GM23338 (cell line): ENCODE measurements at regions not wholly inside any gene's neighbourhood (a gene's known extent, or its start where the extent isn't known, plus 50 kb on each side); places are given as distances from the start of the nearest gene placed in this dataset.

Experiments
- CREB1 ChIP-seq: fragments of 250-450 bp; sonication (Bioruptor Pico); IDR thresholded peaks from 2 replicates; pipeline ENCODE4 v1.5.0; 2020; ENCODE audit warnings: low read depth, mild to moderate bottlenecking, moderate library complexity
- EZH2 ChIP-seq: fragments of 200-600 bp; sonication (generic); IDR thresholded peaks from one replicate; pipeline ENCODE4 v1.8.0; 2017; ENCODE audit warnings: antibody characterized with exemption, mild to moderate bottlenecking, low read depth; ENCODE audit not compliant: unreplicated experiment
- EZH2phosphoT487 ChIP-seq: fragments of 200-600 bp; sonication (generic); IDR thresholded peaks from one replicate; pipeline ENCODE4 v1.8.1; 2018; ENCODE audit warnings: antibody characterized with exemption; ENCODE audit not compliant: unreplicated experiment
- JUNB ChIP-seq: IDR thresholded peaks from one replicate; pipeline ENCODE4 v1.6.1; 2016; ENCODE audit warnings: antibody characterized with exemption; ENCODE audit not compliant: unreplicated experiment
- POLR2AphosphoS5 ChIP-seq: IDR thresholded peaks from 2 replicates; pipeline ENCODE4 v1.6.1; 2016; ENCODE audit warnings: antibody characterized with exemption, low read depth
- STAT1 ChIP-seq: IDR thresholded peaks from one replicate; pipeline ENCODE4 v1.6.1; 2016; ENCODE audit warnings: antibody characterized with exemption; ENCODE audit not compliant: unreplicated experiment
- ZNF114 ChIP-seq: fragments of 250-450 bp; sonication (Bioruptor Pico); IDR thresholded peaks from 2 replicates; pipeline ENCODE4 v1.5.0; 2020; ENCODE audit warnings: mild to moderate bottlenecking, moderate library complexity
- ZNF331 ChIP-seq: fragments of 250-450 bp; sonication (Bioruptor Pico); IDR thresholded peaks from 2 replicates; pipeline ENCODE4 v1.5.0; 2020; ENCODE audit warnings: low read depth, mild to moderate bottlenecking, moderate library complexity
- TF ChIP-seq, protein P1 (sequence below), 2 experiments: fragments of 200-600 bp in 1 of 2; sonication (generic) in 1 of 2; conservative IDR thresholded peaks; 2 replicates each; pipeline versions ENCODE4 v1.5.1 to v1.6.1; 2016 to 2017; ENCODE audit warnings: antibody characterized with exemption in 2 of 2, low read depth in 2 of 2, mild to moderate bottlenecking in 2 of 2, moderate library complexity in 1 of 2
- TF ChIP-seq, protein P2 (sequence below): IDR thresholded peaks from one replicate; pipeline ENCODE4 v1.6.1; 2018; ENCODE audit warnings: antibody characterized with exemption; ENCODE audit not compliant: unreplicated experiment
- TF ChIP-seq, protein P3 (sequence below): fragments of 250-450 bp; sonication (Bioruptor Pico); IDR thresholded peaks from 2 replicates; pipeline ENCODE4 v1.5.0; 2020; ENCODE audit warnings: mild to moderate bottlenecking, moderate library complexity
- TF ChIP-seq, protein P4 (sequence below): IDR thresholded peaks from 2 replicates; pipeline ENCODE4 v1.6.1; 2016; ENCODE audit warnings: antibody characterized with exemption

DNA sequence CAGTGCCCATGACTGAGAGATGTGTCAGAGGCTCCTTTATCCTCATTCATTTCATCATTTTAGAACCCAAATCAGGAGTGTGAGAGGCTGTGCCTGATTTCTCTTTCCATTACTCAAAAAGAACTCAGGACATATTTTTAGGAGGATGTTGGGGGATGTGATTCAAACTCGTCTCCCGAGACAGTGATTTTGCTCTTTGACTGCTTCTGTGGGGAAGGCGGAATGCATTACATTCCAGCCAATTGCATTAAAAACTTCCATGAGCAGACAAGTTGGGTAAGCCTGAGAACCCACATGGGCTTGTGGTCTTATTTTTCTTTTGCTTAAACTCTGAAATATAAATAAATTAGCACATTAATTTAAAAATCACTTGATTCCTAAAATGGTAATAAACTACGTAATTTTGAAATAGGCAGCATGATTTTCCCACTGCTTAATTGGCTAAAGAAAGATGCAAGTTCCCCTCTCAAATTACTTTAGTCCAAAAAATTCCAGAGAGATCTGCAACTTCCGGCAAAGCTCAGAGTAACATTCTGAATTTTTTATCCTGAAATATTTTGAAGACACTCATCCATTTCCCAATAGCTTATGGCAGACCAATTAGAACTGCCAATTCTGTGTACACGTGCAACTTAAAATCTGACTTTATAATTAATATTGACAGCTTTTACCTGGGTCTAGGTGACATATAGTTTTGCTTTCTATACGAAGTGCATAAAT, 185.6 kb downstream of the C7orf25 start:
- TF ChIP-seq, protein P1, sequence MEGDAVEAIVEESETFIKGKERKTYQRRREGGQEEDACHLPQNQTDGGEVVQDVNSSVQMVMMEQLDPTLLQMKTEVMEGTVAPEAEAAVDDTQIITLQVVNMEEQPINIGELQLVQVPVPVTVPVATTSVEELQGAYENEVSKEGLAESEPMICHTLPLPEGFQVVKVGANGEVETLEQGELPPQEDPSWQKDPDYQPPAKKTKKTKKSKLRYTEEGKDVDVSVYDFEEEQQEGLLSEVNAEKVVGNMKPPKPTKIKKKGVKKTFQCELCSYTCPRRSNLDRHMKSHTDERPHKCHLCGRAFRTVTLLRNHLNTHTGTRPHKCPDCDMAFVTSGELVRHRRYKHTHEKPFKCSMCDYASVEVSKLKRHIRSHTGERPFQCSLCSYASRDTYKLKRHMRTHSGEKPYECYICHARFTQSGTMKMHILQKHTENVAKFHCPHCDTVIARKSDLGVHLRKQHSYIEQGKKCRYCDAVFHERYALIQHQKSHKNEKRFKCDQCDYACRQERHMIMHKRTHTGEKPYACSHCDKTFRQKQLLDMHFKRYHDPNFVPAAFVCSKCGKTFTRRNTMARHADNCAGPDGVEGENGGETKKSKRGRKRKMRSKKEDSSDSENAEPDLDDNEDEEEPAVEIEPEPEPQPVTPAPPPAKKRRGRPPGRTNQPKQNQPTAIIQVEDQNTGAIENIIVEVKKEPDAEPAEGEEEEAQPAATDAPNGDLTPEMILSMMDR (conservative IDR thresholded peaks at IDR 0.05; ENCODE audit: low read depth in 2 of 2), result no peak
- no peak for TF ChIP-seq POLR2AphosphoS5
- no peak for TF ChIP-seq EZH2
- TF ChIP-seq CREB1 (CRISPR knock-in tag), result no peak
- TF ChIP-seq, protein P2, sequence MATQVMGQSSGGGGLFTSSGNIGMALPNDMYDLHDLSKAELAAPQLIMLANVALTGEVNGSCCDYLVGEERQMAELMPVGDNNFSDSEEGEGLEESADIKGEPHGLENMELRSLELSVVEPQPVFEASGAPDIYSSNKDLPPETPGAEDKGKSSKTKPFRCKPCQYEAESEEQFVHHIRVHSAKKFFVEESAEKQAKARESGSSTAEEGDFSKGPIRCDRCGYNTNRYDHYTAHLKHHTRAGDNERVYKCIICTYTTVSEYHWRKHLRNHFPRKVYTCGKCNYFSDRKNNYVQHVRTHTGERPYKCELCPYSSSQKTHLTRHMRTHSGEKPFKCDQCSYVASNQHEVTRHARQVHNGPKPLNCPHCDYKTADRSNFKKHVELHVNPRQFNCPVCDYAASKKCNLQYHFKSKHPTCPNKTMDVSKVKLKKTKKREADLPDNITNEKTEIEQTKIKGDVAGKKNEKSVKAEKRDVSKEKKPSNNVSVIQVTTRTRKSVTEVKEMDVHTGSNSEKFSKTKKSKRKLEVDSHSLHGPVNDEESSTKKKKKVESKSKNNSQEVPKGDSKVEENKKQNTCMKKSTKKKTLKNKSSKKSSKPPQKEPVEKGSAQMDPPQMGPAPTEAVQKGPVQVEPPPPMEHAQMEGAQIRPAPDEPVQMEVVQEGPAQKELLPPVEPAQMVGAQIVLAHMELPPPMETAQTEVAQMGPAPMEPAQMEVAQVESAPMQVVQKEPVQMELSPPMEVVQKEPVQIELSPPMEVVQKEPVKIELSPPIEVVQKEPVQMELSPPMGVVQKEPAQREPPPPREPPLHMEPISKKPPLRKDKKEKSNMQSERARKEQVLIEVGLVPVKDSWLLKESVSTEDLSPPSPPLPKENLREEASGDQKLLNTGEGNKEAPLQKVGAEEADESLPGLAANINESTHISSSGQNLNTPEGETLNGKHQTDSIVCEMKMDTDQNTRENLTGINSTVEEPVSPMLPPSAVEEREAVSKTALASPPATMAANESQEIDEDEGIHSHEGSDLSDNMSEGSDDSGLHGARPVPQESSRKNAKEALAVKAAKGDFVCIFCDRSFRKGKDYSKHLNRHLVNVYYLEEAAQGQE, result no peak
- no peak for TF ChIP-seq EZH2phosphoT487
- TF ChIP-seq, protein P3, sequence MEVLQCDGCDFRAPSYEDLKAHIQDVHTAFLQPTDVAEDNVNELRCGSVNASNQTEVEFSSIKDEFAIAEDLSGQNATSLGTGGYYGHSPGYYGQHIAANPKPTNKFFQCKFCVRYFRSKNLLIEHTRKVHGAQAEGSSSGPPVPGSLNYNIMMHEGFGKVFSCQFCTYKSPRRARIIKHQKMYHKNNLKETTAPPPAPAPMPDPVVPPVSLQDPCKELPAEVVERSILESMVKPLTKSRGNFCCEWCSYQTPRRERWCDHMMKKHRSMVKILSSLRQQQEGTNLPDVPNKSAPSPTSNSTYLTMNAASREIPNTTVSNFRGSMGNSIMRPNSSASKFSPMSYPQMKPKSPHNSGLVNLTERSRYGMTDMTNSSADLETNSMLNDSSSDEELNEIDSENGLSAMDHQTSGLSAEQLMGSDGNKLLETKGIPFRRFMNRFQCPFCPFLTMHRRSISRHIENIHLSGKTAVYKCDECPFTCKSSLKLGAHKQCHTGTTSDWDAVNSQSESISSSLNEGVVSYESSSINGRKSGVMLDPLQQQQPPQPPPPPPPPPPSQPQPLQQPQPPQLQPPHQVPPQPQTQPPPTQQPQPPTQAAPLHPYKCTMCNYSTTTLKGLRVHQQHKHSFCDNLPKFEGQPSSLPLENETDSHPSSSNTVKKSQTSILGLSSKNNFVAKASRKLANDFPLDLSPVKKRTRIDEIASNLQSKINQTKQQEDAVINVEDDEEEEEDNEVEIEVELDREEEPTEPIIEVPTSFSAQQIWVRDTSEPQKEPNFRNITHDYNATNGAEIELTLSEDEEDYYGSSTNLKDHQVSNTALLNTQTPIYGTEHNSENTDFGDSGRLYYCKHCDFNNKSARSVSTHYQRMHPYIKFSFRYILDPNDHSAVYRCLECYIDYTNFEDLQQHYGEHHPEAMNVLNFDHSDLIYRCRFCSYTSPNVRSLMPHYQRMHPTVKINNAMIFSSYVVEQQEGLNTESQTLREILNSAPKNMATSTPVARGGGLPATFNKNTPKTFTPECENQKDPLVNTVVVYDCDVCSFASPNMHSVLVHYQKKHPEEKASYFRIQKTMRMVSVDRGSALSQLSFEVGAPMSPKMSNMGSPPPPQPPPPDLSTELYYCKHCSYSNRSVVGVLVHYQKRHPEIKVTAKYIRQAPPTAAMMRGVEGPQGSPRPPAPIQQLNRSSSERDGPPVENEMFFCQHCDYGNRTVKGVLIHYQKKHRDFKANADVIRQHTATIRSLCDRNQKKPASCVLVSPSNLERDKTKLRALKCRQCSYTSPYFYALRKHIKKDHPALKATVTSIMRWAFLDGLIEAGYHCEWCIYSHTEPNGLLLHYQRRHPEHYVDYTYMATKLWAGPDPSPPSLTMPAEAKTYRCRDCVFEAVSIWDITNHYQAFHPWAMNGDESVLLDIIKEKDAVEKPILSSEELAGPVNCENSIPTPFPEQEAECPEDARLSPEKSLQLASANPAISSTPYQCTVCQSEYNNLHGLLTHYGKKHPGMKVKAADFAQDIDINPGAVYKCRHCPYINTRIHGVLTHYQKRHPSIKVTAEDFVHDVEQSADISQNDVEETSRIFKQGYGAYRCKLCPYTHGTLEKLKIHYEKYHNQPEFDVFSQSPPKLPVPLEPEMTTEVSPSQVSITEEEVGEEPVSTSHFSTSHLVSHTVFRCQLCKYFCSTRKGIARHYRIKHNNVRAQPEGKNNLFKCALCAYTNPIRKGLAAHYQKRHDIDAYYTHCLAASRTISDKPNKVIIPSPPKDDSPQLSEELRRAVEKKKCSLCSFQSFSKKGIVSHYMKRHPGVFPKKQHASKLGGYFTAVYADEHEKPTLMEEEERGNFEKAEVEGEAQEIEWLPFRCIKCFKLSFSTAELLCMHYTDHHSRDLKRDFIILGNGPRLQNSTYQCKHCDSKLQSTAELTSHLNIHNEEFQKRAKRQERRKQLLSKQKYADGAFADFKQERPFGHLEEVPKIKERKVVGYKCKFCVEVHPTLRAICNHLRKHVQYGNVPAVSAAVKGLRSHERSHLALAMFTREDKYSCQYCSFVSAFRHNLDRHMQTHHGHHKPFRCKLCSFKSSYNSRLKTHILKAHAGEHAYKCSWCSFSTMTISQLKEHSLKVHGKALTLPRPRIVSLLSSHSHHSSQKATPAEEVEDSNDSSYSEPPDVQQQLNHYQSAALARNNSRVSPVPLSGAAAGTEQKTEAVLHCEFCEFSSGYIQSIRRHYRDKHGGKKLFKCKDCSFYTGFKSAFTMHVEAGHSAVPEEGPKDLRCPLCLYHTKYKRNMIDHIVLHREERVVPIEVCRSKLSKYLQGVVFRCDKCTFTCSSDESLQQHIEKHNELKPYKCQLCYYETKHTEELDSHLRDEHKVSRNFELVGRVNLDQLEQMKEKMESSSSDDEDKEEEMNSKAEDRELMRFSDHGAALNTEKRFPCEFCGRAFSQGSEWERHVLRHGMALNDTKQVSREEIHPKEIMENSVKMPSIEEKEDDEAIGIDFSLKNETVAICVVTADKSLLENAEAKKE (CRISPR knock-in tag), result no peak
- no peak for TF ChIP-seq JUNB
- no peak for TF ChIP-seq ZNF114 (CRISPR knock-in tag)
- TF ChIP-seq STAT1, result no peak
- TF ChIP-seq ZNF331 (CRISPR knock-in tag), result no peak
- TF ChIP-seq, protein P4, sequence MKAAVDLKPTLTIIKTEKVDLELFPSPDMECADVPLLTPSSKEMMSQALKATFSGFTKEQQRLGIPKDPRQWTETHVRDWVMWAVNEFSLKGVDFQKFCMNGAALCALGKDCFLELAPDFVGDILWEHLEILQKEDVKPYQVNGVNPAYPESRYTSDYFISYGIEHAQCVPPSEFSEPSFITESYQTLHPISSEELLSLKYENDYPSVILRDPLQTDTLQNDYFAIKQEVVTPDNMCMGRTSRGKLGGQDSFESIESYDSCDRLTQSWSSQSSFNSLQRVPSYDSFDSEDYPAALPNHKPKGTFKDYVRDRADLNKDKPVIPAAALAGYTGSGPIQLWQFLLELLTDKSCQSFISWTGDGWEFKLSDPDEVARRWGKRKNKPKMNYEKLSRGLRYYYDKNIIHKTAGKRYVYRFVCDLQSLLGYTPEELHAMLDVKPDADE, result no peak
